Smooth muscle cell (in vitro differentiated cells): ENCODE measurements at regions not wholly inside any gene's neighbourhood (a gene's known extent, or its start where the extent isn't known, plus 50 kb on each side); places are given as distances from the start of the nearest gene placed in this dataset.
A peak's percentile ranks its signal among the peaks of the same experiment; 100 is the strongest.

Experiments
- DNase-seq: peaks from one replicate; lab custom pipeline; 2025; ENCODE audit not compliant: unreplicated experiment; lab: John Stamatoyannopoulos, UW
- H2AFZ ChIP-seq: fragments of 200-600 bp; sonication (generic); 2 replicates; pipeline ENCODE4 v1.6.0; 2016; ENCODE audit warnings: antibody characterized with exemption, low read depth, mild to moderate bottlenecking
- H3F3A ChIP-seq: fragments of 200-600 bp; sonication (generic); 2 replicates; pipeline ENCODE4 v1.6.0; 2017; ENCODE audit warnings: antibody characterized with exemption, low read depth
- H3K27ac ChIP-seq: fragments of 200-600 bp; sonication (generic); 2 replicates; pipeline ENCODE4 v1.5.1; 2016; ENCODE audit warnings: low read depth, mild to moderate bottlenecking
- H3K27me3 ChIP-seq: fragments of 200-600 bp; sonication (generic); 2 replicates; pipeline ENCODE4 v1.6.1; 2016; ENCODE audit warnings: low read depth, mild to moderate bottlenecking
- H3K36me3 ChIP-seq: fragments of 200-600 bp; sonication (generic); 2 replicates; pipeline ENCODE4 v1.5.1; 2016; ENCODE audit warnings: low read depth
- H3K4me1 ChIP-seq: fragments of 200-600 bp; sonication (generic); 2 replicates; pipeline ENCODE4 v1.5.1; 2016; ENCODE audit warnings: low read depth
- H3K4me2 ChIP-seq: fragments of 200-600 bp; sonication (generic); 2 replicates; pipeline ENCODE4 v1.6.0; 2016; ENCODE audit warnings: mild to moderate bottlenecking
- H3K4me3 ChIP-seq: fragments of 200-600 bp; sonication (generic); 2 replicates; pipeline ENCODE4 v1.5.1; 2016; ENCODE audit warnings: mild to moderate bottlenecking
- H3K79me2 ChIP-seq: fragments of 200-600 bp; sonication (generic); 2 replicates; pipeline ENCODE4 v1.6.0; 2016; ENCODE audit warnings: low read depth, mild to moderate bottlenecking
- H3K9ac ChIP-seq: fragments of 200-600 bp; sonication (generic); 2 replicates; pipeline ENCODE4 v1.6.0; 2016; ENCODE audit warnings: low read depth
- H3K9me3 ChIP-seq: fragments of 200-600 bp; sonication (generic); replicated peaks from 2 replicates; pipeline ENCODE4 v1.5.1; 2016; ENCODE audit warnings: low read depth
- H4K20me1 ChIP-seq: fragments of 200-600 bp; sonication (generic); 2 replicates; pipeline ENCODE4 v1.6.0; 2016; ENCODE audit warnings: low read depth
- WGBS: methylation state at CpG from one replicate; pipeline ENCODE4 v1.1.7; 2016; ENCODE audit warnings: low lambda C conversion rate; 5-methylcytosine and 5-hydroxymethylcytosine counted together
- TF ChIP-seq, protein P1 (sequence below): fragments of 200-600 bp; sonication (generic); IDR thresholded peaks from 2 replicates; pipeline ENCODE4 v1.5.1; 2017; ENCODE audit warnings: borderline replicate concordance, mild to moderate bottlenecking, antibody characterized with exemption; ENCODE audit not compliant: insufficient read depth, poor library complexity, severe bottlenecking

DNA sequence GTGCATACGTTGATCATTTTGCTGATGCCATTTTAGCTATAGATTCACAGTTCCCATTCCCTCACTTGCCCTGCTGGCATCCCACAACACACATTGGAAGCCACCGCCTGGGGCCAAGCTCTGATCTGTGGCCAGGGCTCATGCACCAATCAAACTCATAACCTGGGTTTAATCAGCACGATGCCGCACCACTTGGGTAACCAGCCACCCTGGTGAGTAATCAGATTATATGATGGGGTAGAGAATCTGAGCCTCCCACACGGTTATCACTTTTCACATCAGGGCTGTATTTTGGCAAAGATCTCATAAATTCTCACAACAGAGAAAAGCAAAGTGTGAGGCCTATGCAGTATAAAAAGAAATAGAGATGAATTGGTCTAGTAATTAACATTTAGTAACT lies 66.0 kb upstream of the TNFRSF19 start:
- Histone ChIP-seq H2AFZ (no peak overlapping the region), H3K27ac (peak overlapping the region; percentile 99), H3K79me2 (no peaks in the 10 kb centered on the region), H3K9me3 (no peaks in the 10 kb centered on the region), H3K27me3 (no peaks in the 10 kb centered on the region), H3K4me3 (no peak overlapping the region), H3K9ac (peak overlapping the region; percentile 80), H3F3A (peaks cover 11% of the 10 kb centered on the region), H4K20me1 (no peaks in the 10 kb centered on the region), H3K4me2 (no peak overlapping the region), H3K4me1 (peaks cover 20% of the 10 kb centered on the region), H3K36me3 (no peaks in the 10 kb centered on the region)
- 79% methylated on average over 5 of the region's 5 CpGs for WGBS
- no peak for DNase-seq
- TF ChIP-seq, protein P1, sequence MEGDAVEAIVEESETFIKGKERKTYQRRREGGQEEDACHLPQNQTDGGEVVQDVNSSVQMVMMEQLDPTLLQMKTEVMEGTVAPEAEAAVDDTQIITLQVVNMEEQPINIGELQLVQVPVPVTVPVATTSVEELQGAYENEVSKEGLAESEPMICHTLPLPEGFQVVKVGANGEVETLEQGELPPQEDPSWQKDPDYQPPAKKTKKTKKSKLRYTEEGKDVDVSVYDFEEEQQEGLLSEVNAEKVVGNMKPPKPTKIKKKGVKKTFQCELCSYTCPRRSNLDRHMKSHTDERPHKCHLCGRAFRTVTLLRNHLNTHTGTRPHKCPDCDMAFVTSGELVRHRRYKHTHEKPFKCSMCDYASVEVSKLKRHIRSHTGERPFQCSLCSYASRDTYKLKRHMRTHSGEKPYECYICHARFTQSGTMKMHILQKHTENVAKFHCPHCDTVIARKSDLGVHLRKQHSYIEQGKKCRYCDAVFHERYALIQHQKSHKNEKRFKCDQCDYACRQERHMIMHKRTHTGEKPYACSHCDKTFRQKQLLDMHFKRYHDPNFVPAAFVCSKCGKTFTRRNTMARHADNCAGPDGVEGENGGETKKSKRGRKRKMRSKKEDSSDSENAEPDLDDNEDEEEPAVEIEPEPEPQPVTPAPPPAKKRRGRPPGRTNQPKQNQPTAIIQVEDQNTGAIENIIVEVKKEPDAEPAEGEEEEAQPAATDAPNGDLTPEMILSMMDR: no peak

DNA sequence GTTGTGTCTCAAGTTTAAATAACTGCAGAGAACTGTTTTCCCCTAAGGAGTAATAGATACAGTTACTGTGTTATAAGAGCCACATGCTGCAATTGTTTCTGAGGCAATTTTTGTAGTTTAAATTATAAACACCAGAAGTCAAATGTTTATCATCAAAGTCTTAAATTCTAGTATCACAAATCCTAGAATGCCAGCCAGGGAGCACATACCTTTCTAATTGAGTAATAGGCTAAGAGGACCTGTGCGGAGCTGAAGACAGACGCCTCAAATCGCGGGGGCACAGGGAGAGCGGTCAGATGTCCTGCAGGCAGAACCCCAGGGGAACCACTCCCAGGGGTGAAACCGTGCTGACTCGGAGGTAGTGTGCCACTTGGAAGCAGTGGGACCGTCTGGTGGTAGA lies 65.2 kb upstream of the TNFRSF19 start:
- peak overlapping the region; percentile 80 for H3K9ac ChIP-seq
- TF ChIP-seq, protein P1: no peak
- H3K36me3 ChIP-seq: no peaks in the 10 kb centered on the region
- peak overlapping the region; percentile 20 for H2AFZ ChIP-seq
- no peak for DNase-seq
- no peaks in the 10 kb centered on the region for H4K20me1 ChIP-seq
- no peaks in the 10 kb centered on the region for H3K79me2 ChIP-seq
- H3K4me3 ChIP-seq: no peak overlapping the region
- peak overlapping the region; percentile 99 for H3K27ac ChIP-seq
- peaks cover 11% of the 10 kb centered on the region for H3F3A ChIP-seq
- peak overlapping the region; percentile 61 for H3K4me2 ChIP-seq
- H3K4me1 ChIP-seq: peaks cover 20% of the 10 kb centered on the region
- WGBS: 31% methylated on average over 8 of the region's 8 CpGs
- H3K27me3 ChIP-seq: no peaks in the 10 kb centered on the region
- H3K9me3 ChIP-seq: no peaks in the 10 kb centered on the region

DNA sequence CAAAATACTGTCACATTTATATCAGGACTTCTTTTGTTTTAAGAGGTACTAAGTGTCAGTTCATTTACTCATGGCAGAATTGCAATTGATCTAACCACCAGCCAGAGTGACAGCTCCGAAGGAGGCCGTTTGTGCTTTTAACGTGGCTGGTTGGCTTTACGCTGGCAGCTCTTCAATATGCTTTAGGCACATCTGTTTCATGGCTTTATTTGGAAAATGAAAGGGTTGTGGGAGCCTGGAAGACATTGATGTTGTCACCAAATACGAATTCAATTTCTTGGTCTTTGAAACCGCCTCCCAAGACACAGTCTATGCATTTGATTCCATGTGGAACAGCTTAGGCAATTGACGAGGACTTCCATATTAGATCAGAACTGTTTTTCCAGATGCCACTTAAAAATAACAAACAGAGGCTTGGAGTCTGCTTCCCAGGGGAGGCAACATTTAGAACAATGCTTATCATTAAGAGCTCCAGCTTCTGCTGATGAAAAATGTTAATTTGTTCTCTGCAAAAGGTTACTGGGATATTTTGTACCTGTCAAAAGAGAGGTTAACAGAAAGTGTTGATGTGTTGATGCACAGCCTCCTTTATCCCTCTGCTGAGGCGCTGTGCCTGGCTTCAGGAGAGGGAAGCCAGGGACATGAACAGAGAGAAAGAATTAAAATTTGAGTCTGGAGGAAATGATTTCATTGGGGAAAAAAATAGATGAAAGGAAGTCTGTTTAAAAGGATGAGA lies 64.0 kb upstream of the TNFRSF19 start:
- Histone ChIP-seq H3F3A (peaks cover 18% of the 10 kb centered on the region), H4K20me1 (no peaks in the 10 kb centered on the region), H3K27me3 (no peaks in the 10 kb centered on the region), H3K9ac (peak overlapping the region; percentile 80), H3K27ac (peak overlapping the region; percentile 99), H3K4me2 (peak overlapping the region; percentile 61), H3K79me2 (no peaks in the 10 kb centered on the region), H2AFZ (peak overlapping the region; percentile 67), H3K36me3 (no peaks in the 10 kb centered on the region), H3K9me3 (no peaks in the 10 kb centered on the region), H3K4me3 (no peak overlapping the region), H3K4me1 (peaks cover 25% of the 10 kb centered on the region)
- TF ChIP-seq, protein P1: no peak
- no peak for DNase-seq
- WGBS: 29% methylated on average over 8 of the region's 8 CpGs

DNA sequence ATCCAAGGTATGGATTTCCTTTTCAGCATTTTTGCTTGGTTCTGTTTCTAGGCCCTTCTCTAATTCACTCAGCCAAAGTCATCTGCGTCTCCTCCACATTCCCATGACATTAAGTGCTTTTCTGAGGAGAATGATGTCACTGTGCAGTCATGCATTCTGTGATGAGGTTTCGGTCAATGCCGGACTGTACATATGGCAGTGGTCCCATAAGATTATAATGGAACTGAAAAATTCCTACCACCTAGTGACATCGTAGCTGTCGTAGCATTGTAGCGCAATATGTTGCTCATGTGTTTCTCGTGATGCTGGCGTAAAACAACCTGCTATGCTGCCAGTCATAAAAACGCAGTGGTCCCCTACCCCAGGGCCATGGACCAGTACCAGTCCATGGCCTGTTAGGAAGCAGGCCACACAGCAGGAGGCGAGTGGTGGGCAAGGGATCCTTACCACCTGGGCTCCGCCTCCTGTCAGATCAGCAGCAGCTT lies 63.4 kb upstream of the TNFRSF19 start:
- DNase-seq: no peak

More for the DNA sequence above, 63.4 kb upstream of the TNFRSF19 start:
- Histone ChIP-seq H3K9me3 (no peaks in the 10 kb centered on the region), H3K4me1 (peaks cover 29% of the 10 kb centered on the region), H3K79me2 (no peaks in the 10 kb centered on the region), H3F3A (peaks cover 18% of the 10 kb centered on the region), H3K4me2 (peak overlapping the region; percentile 61), H3K4me3 (no peak overlapping the region), H3K36me3 (no peaks in the 10 kb centered on the region), H2AFZ (peak overlapping the region; percentile 67), H3K27ac (peak overlapping the region; percentile 99), H4K20me1 (no peaks in the 10 kb centered on the region), H3K27me3 (no peaks in the 10 kb centered on the region), H3K9ac (peak overlapping the region; percentile 80)
- TF ChIP-seq, protein P1: no peak
- WGBS: 56% methylated on average over 11 of the region's 11 CpGs
